GM19351 (cell line): ENCODE measurements at regions not wholly inside any gene's neighbourhood (a gene's known extent, or its start where the extent isn't known, plus 50 kb on each side); places are given as distances from the start of the nearest gene placed in this dataset.
"Not testable (repeated sequence)": the region's sequence is repeated elsewhere in the genome, so short reads cannot be mapped to it uniquely, and the experiment has no call there.

Experiments used
- ATAC-seq: cut with Tn5 transposase; IDR thresholded peaks from one replicate; pipeline ENCODE4 v1.9.1; 2021; ENCODE audit warnings: mild to moderate bottlenecking, moderate library complexity; ENCODE audit not compliant: unreplicated experiment

GRCh38 chr7:82701949-82702348 is 258.4 kb upstream of the CACNA2D1 start:
- no peak for ATAC-seq

GRCh38 chr7:82700741-82701140 is 257.2 kb upstream of the CACNA2D1 start:
- ATAC-seq: no peak

- no peak for ATAC-seq
Measured at GRCh38 chr7:82699773-82700186, 256.2 kb upstream of the CACNA2D1 start.

- no peak for ATAC-seq
Measured at GRCh38 chr7:82697897-82698296, 254.3 kb upstream of the CACNA2D1 start.

- ATAC-seq: no peak
Measured at GRCh38 chr7:82696631-82697030, 253.1 kb upstream of the CACNA2D1 start.

GRCh38 chr7:82694022-82694421 is 250.4 kb upstream of the CACNA2D1 start:
- ATAC-seq: no peak

GRCh38 chr7:82690929-82691328 is 247.4 kb upstream of the CACNA2D1 start:
- no peak for ATAC-seq

- ATAC-seq: no peak
Measured at GRCh38 chr7:82685214-82685613, 241.6 kb upstream of the CACNA2D1 start.

DNA sequence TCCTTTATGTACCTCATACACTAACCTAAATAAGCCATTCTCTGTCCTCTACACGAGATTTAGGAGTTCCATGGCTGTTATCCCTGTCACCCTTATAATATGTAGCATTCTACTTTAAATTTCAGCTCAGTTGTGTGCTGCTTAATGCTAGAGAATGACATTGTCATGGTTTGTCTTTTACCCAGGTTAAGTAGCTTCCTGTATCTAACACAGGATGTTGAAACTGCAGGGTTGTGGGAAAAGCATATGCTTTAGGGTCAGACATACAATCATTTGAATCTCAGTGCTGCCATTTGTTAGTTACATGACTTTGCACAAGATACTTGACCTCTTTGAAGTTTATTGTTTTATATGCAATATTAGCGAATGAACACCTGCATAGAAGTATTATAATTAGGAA is 235.1 kb upstream of the CACNA2D1 start:
- no peak for ATAC-seq

DNA sequence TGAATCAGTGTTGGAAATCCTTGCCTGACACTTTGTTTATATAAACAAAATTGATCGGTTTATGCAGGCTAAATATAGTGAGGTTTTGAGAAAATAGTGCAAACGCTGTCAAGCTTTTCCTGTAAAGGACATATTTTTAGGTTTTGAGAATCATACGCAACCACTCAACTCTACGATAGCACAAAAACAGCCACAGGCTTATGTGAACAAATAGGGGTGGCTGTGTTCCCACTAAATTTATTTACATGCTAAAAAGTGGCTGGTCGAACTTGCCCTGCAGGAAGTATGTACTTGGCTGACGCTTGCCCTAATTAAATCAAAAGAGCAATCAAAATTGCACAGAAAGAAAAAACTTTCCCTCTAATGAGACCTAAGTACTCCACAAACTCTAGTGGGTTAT is 234.7 kb upstream of the CACNA2D1 start:
- no peak for ATAC-seq

GRCh38 chr7:82677493-82677892 is 233.9 kb upstream of the CACNA2D1 start:
- peak; percentile 88 for ATAC-seq

- no peak for ATAC-seq
Measured at GRCh38 chr7:82676777-82677463, 233.3 kb upstream of the CACNA2D1 start.

- ATAC-seq: no peak
Measured at GRCh38 chr7:82675396-82675795, 231.8 kb upstream of the CACNA2D1 start.

GRCh38 chr7:82674268-82674667 is 230.7 kb upstream of the CACNA2D1 start:
- ATAC-seq: no peak

DNA sequence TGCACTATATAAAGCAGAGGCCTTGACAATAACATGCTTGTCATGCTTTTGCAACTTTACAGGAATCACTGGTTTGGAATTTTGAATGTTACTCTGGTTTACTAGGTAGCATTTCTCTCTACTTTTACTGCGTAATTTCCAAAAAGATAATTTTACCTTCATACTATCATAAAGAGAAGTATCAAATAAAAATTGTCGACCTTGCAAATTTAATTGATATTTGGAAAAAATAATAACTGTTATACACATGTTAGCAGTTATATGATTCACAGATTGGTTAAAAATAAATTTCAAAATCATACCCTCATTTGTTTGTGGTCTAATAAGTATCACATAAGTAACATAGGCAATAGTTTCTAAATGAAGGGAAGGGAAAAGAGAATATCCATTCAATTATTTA is 228.5 kb upstream of the CACNA2D1 start:
- ATAC-seq: no peak

DNA sequence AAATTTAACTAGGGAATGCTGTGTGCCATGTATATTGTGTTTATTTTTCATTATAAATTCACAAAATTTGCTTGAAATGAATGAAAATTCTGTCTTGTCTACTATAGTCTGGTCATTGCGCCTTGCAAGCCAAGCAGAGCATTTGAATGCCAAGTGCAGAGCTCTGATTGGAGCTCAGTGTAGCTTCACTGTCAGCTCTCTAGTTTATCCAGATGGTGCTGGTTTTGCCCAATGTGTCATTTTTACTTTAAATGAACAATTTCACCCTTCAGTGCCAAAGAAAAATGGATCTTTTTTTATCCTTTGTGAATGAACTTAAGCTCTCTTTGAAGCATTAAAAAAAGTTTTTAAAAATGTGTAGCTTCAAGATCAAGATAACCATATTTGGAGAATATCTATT is 225.6 kb upstream of the CACNA2D1 start:
- no peak for ATAC-seq

GRCh38 chr7:82668676-82669075 is 225.1 kb upstream of the CACNA2D1 start:
- no peak for ATAC-seq

GRCh38 chr7:82665966-82666507 is 222.5 kb upstream of the CACNA2D1 start:
- no peak for ATAC-seq

GRCh38 chr7:82655965-82656364 is 212.4 kb upstream of the CACNA2D1 start:
- no peak for ATAC-seq

- ATAC-seq: not testable (repeated sequence)
Measured at GRCh38 chr7:82650095-82650494, 206.5 kb upstream of the CACNA2D1 start.

GRCh38 chr7:82633592-82633991 is 190.0 kb upstream of the CACNA2D1 start:
- no peak for ATAC-seq

DNA sequence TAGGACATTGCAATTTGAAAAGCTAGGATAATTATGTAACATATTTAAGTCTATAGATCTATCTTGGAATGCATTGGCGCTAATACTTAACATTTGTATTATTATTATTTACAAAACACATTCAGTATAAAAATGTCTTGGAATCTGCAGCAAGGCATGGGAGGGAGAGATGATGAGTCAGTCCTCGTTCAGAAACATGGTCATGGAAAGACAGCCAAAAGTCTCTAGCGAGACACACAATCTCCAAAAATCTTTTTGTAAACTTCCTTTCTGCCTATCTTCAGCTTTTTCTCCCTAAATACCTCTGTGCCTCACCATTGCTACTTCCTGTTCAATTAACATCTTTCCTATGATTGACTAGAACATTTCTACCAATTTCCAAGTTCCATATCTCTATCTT is 188.4 kb upstream of the CACNA2D1 start:
- ATAC-seq: no peak

GRCh38 chr7:82629583-82629982 is 186.0 kb upstream of the CACNA2D1 start:
- ATAC-seq: no peak
